Mesenchymal stem cell (in vitro differentiated cells and primary cell): ENCODE measurements at regions not wholly inside any gene's neighbourhood (a gene's known extent, or its start where the extent isn't known, plus 50 kb on each side); places are given as distances from the start of the nearest gene placed in this dataset.

Experiments
- DNase-seq: peaks from one replicate; pipeline ENCODE4 v3.0.0-alpha.2; 2013
- H2AFZ ChIP-seq: one replicate; pipeline ENCODE4 v1.6.1; 2013; ENCODE audit warnings: low read depth, mild to moderate bottlenecking, control low read depth, inconsistent platforms, low read length, moderate library complexity
- H2AK5ac ChIP-seq: 2 replicates; pipeline ENCODE4 v1.6.1; 2013; ENCODE audit warnings: low read length, moderate library complexity, mild to moderate bottlenecking, inconsistent platforms; ENCODE audit not compliant: severe bottlenecking
- H2BK120ac ChIP-seq: one replicate; pipeline ENCODE4 v1.6.1; 2013; ENCODE audit warnings: low read depth, mild to moderate bottlenecking, inconsistent platforms, low read length, moderate library complexity
- H2BK12ac ChIP-seq, 2 experiments: one replicate each; pipeline ENCODE4 v1.6.1; 2013; ENCODE audit warnings: inconsistent platforms in 2 of 2, low read length in 2 of 2, mild to moderate bottlenecking in 2 of 2, moderate library complexity in 2 of 2, control low read depth in 1 of 2
- H2BK15ac ChIP-seq: one replicate; pipeline ENCODE4 v1.6.1; 2013; ENCODE audit warnings: mild to moderate bottlenecking, low read depth, inconsistent platforms; ENCODE audit not compliant: poor library complexity, severe bottlenecking
- H2BK5ac ChIP-seq: 2 replicates; pipeline ENCODE4 v1.6.1; 2013; ENCODE audit warnings: low read depth, mild to moderate bottlenecking, low read length, control low read depth, inconsistent platforms; ENCODE audit not compliant: poor library complexity, severe bottlenecking
- H3K14ac ChIP-seq, 2 experiments: one replicate each; pipeline ENCODE4 v1.6.1; 2013; ENCODE audit warnings: inconsistent platforms in 2 of 2, low read length in 2 of 2, control low read depth in 1 of 2, mild to moderate bottlenecking in 1 of 2, moderate library complexity in 1 of 2
- H3K18ac ChIP-seq, 2 experiments: one replicate each; pipeline ENCODE4 v1.6.1; 2013; ENCODE audit warnings: inconsistent platforms in 2 of 2, low read length in 2 of 2, control low read depth in 1 of 2, low read depth in 1 of 2, mild to moderate bottlenecking in 1 of 2
- H3K23ac ChIP-seq, 2 experiments: one replicate each; pipeline ENCODE4 v1.6.1; 2013; ENCODE audit warnings: inconsistent platforms in 2 of 2, low read length in 2 of 2, mild to moderate bottlenecking in 2 of 2, moderate library complexity in 2 of 2, control low read depth in 1 of 2
- H3K27ac ChIP-seq: 2 replicates; pipeline ENCODE4 v1.5.1; 2013; ENCODE audit warnings: mild to moderate bottlenecking, moderate library complexity, low read length, control low read depth, inconsistent platforms; ENCODE audit not compliant: poor library complexity, severe bottlenecking
- H3K27me3 ChIP-seq, 2 experiments: 2 replicates each; pipeline versions ENCODE4 v1.6.1 to v1.7.0; 2013; ENCODE audit warnings: low read length in 2 of 2, mild to moderate bottlenecking in 2 of 2, moderate library complexity in 2 of 2, control low read depth in 1 of 2, inconsistent platforms in 1 of 2; ENCODE audit not compliant: control insufficient read depth in 1 of 2, insufficient read depth in 1 of 2
- H3K36me3 ChIP-seq, 2 experiments: 2 replicates each; pipeline versions ENCODE4 v1.6.1 to v1.7.0; 2013; ENCODE audit warnings: low read length in 2 of 2, control low read depth in 1 of 2, inconsistent platforms in 1 of 2, low read depth in 1 of 2, mild to moderate bottlenecking in 1 of 2; ENCODE audit not compliant: insufficient read depth in 2 of 2, control insufficient read depth in 1 of 2
- H3K4ac ChIP-seq, 2 experiments: one replicate each; pipeline ENCODE4 v1.6.1; 2013; ENCODE audit warnings: inconsistent platforms in 2 of 2, low read length in 2 of 2, mild to moderate bottlenecking in 2 of 2, moderate library complexity in 2 of 2, control low read depth in 1 of 2, low read depth in 1 of 2
- H3K4me1 ChIP-seq: 2 replicates; pipeline ENCODE4 v1.6.1; 2013; ENCODE audit warnings: low read depth, low read length, control low read depth; ENCODE audit not compliant: control insufficient read depth, insufficient read depth
- H3K4me2 ChIP-seq: 2 replicates; pipeline ENCODE4 v1.6.1; 2013; ENCODE audit warnings: low read length, mild to moderate bottlenecking, inconsistent platforms; ENCODE audit not compliant: poor library complexity, severe bottlenecking
- H3K4me3 ChIP-seq, 2 experiments: 2 replicates each; pipeline versions ENCODE4 v1.5.1 to v1.7.0; 2013; ENCODE audit warnings: low read length in 2 of 2, mild to moderate bottlenecking in 2 of 2, control low read depth in 1 of 2, low read depth in 1 of 2; ENCODE audit not compliant: insufficient read depth in 1 of 2
- H3K79me1 ChIP-seq: replicated peaks from 2 replicates; pipeline ENCODE4 v1.6.1; 2013; ENCODE audit warnings: mild to moderate bottlenecking, control low read depth, low read length, inconsistent platforms; ENCODE audit not compliant: poor library complexity, severe bottlenecking
- H3K9ac ChIP-seq: 2 replicates; pipeline ENCODE4 v1.7.0; 2013; ENCODE audit warnings: mild to moderate bottlenecking, low read length, moderate library complexity
- H3K9me3 ChIP-seq: 2 replicates; pipeline ENCODE4 v1.7.0; 2013; ENCODE audit warnings: mild to moderate bottlenecking, low read length; ENCODE audit not compliant: control insufficient read depth
- H4K8ac ChIP-seq: one replicate; pipeline ENCODE4 v1.6.1; 2013; ENCODE audit warnings: inconsistent platforms, mild to moderate bottlenecking, low read length, moderate library complexity
- H4K91ac ChIP-seq: one replicate; pipeline ENCODE4 v1.6.1; 2013; ENCODE audit warnings: mild to moderate bottlenecking, low read length, inconsistent platforms
- WGBS: methylation state at CpG from one replicate; pipeline ENCODE4 v1.1.7; 2013; ENCODE audit warnings: mixed read lengths; 5-methylcytosine and 5-hydroxymethylcytosine counted together

DNA sequence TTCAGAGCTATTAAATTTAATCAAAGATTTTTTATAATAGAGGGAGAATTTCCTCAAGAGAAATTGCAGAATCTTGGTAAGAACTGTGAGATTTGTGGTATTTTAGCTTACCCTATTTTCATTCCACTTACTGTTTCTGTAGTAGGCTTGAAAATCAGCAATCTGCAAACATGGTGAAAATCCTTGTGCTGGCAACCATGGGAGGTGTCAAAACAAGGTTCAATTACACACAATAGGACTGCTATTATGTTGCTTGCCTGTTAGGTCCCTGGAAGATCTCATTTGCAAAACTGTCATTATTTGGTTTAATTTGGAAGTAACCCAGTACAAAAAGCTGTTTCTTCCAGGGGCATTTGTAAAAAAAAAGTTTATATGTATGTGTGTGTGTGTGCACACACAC is 662.8 kb upstream of the SLITRK6 start:
- Histone ChIP-seq H3K4me3 (no peak overlapping the region), H3K79me1 (no peaks in the 10 kb centered on the region), H2BK120ac (no peak overlapping the region), H3K27me3 (no peaks in the 10 kb centered on the region), H3K27ac (no peak overlapping the region), H2BK12ac (no peak overlapping the region), H3K14ac (no peak overlapping the region), H3K36me3 (no peaks in the 10 kb centered on the region), H3K23ac (no peak overlapping the region), H4K91ac (no peak overlapping the region), H3K4me2 (no peak overlapping the region), H2BK15ac (no peak overlapping the region), H4K8ac (no peak overlapping the region), H3K4ac (no peak overlapping the region), H2AK5ac (no peak overlapping the region), H2BK5ac (no peak overlapping the region), H2AFZ (no peak overlapping the region), H3K9ac (no peak overlapping the region), H3K9me3 (no peaks in the 10 kb centered on the region), H3K18ac (no peak overlapping the region), H3K4me1 (no peaks in the 10 kb centered on the region)
- DNase-seq = no peak

DNA sequence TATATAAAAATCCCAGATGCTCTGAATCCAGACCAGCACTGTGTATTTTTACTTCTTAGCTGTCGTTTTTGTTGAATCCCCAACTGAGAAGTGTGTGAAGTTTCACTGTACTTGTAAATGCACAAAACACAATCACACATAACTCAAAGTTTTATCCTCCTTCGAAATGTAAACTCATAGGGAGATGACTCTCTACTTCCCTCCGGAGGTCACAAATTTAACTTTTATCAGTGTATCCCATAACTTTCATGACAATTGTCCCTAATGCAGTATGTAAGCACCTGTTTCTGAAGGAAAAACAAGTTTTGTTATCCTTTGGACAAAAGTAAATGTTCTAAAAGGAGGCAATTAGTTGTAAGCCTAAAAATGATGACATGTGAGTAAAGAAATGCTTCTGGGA is 665.0 kb upstream of the SLITRK6 start:
- no peak overlapping the region for H4K91ac ChIP-seq
- no peak overlapping the region for H2BK5ac ChIP-seq
- no peak overlapping the region for H3K27ac ChIP-seq
- H2BK120ac ChIP-seq = no peak overlapping the region
- H3K9me3 ChIP-seq = no peaks in the 10 kb centered on the region
- H3K9ac ChIP-seq = no peak overlapping the region
- no peak overlapping the region for H3K4me2 ChIP-seq
- H3K4ac ChIP-seq = no peak overlapping the region
- H3K14ac ChIP-seq = no peak overlapping the region
- no peaks in the 10 kb centered on the region for H3K36me3 ChIP-seq
- H2AK5ac ChIP-seq = no peak overlapping the region
- no peak overlapping the region for H3K18ac ChIP-seq
- H2BK15ac ChIP-seq = no peak overlapping the region
- H3K4me3 ChIP-seq = no peak overlapping the region
- WGBS = 58% methylated on average over 2 of the region's 3 CpGs
- no peaks in the 10 kb centered on the region for H3K27me3 ChIP-seq
- no peak overlapping the region for H4K8ac ChIP-seq
- no peak overlapping the region for H2BK12ac ChIP-seq
- H3K79me1 ChIP-seq = no peaks in the 10 kb centered on the region
- H3K23ac ChIP-seq = no peak overlapping the region
- H2AFZ ChIP-seq = no peak overlapping the region
- H3K4me1 ChIP-seq = no peaks in the 10 kb centered on the region
- DNase-seq = no peak

DNA sequence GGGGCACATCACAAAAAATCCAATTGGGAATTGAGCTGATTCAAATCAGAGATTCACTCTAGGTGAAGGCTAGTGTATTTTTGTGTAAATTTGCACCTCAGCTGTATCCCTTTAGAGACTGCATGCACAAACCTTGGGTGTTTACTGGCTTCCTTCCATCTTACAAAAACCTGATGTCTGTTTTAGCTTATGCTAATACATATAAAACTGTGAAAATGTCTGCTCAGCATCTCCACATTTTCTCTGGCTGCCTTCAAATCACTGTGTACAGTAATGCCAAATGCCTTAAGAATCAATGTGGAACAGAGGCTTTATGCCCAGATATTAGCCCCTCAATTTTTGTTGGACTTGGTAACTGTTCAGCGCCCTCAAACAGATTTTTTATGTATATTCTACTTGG is 675.8 kb upstream of the SLITRK6 start:
- Histone ChIP-seq H2BK120ac (no peak overlapping the region), H4K91ac (no peak overlapping the region), H2AK5ac (no peak overlapping the region), H3K27me3 (no peaks in the 10 kb centered on the region), H3K4me1 (no peaks in the 10 kb centered on the region), H2BK5ac (no peak overlapping the region), H4K8ac (no peak overlapping the region), H3K27ac (no peak overlapping the region), H3K79me1 (no peaks in the 10 kb centered on the region), H3K18ac (no peak overlapping the region), H3K9ac (no peak overlapping the region), H3K4me3 (no peak overlapping the region), H3K9me3 (no peaks in the 10 kb centered on the region), H2AFZ (no peak overlapping the region), H3K23ac (no peak overlapping the region), H2BK12ac (no peak overlapping the region), H3K4ac (no peak overlapping the region), H3K4me2 (no peak overlapping the region), H3K36me3 (no peaks in the 10 kb centered on the region), H2BK15ac (no peak overlapping the region), H3K14ac (no peak overlapping the region)
- 94% methylated on average over 1 of the region's 1 CpG for WGBS
- no peak for DNase-seq

DNA sequence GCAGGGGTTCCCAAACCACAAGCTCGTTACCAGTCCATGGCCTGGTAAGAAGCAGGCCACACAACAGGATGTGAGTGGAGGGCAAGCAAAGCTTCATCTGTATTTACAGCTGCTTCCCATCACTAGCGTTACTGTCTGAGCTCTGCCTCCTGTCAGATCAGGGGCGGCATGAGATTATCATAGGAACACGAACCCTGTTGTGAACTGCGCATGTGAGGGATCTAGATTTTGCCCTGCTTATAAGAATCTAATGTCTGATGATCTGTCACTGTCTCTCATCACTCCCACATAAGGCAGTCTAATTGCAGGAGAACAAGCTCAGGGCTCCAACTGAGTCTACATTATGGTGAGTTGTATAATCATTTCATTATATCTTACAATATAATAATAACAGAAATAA is 677.4 kb upstream of the SLITRK6 start:
- Histone ChIP-seq H3K4ac (no peak overlapping the region), H3K18ac (no peak overlapping the region), H2BK15ac (no peak overlapping the region), H2AFZ (no peak overlapping the region), H3K9me3 (no peaks in the 10 kb centered on the region), H2BK120ac (no peak overlapping the region), H3K4me3 (no peak overlapping the region), H3K27me3 (no peaks in the 10 kb centered on the region), H2AK5ac (no peak overlapping the region), H3K4me1 (no peaks in the 10 kb centered on the region), H3K36me3 (no peaks in the 10 kb centered on the region), H4K91ac (no peak overlapping the region), H3K9ac (no peak overlapping the region), H3K4me2 (no peak overlapping the region), H4K8ac (no peak overlapping the region), H3K27ac (no peak overlapping the region), H3K23ac (no peak overlapping the region), H3K14ac (peak overlapping the region in 1 of 2 experiments; percentile 1), H3K79me1 (no peaks in the 10 kb centered on the region), H2BK12ac (no peak overlapping the region), H2BK5ac (no peak overlapping the region)
- 80% methylated on average over 5 of the region's 5 CpGs for WGBS
- no peak for DNase-seq
